ENCODE measurements at regions not wholly inside any gene's neighbourhood (a gene's known extent, or its start where the extent isn't known, plus 50 kb on each side); places are given as distances from the start of the nearest gene placed in this dataset.
A peak's percentile ranks its signal among the peaks of the same experiment; 100 is the strongest.

DNA sequence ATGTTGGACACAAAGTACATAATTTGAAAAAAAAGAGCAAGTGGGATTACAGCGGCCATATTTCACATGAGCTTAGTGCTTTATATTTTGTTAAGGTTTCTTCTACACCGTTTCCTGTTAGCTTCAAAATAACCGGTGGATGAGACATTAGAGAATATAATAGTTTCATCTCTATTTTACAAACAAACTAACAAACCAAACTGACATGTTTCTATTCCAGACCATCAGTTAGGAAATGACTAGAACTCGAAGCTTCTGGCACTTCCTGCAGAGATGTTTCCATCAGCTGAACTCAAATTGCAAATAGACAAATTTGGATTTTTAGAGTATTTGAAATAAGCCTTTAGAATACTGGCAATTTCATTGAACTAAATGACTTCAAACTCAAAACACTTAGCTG, 86.5 kb downstream of the MTRR start:
- DNase-seq: no peak

GRCh38 chr5:7957329-7957728, 88.4 kb downstream of the MTRR start:
- DNase-seq: no peak

DNA sequence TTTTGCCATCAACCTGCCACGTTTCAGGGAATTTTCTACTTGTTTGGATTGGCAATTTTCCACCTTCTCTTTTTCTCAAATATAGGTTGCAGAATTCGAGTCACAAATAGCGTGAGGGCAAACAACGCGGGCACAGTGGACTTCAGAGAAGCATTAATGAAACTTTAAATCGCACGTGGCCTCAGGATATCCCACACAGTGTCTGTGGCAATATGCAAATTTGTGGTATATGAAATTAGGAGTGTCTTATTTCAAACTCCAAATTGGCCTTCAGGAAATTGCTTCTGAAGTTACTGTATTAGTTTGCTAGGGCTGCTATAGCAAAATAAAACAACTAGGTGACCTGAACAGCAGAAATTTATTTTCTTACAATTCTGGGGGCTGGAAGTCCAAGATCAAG, 91.2 kb downstream of the MTRR start:
- DNase-seq: no peak

DNA sequence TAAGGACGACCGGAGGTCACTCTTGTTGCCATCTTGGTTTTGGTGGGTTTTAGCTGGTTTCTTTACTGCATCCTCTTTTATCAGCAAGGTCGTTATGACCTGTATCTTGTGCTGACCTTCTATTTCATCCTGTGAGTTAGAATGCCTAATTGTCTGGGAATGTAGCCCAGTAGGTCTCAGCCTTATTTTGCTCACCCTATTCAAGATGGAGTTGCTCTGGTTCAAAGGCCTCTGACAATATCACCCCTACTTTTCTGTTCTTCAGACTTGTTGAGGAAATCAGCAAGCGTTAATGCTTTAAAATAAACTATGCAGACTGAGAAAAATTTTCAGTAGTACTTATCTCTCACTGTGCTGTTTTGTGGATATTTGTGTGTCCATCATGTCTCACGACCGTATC, 92.6 kb downstream of the MTRR start:
- no peak for DNase-seq

DNA sequence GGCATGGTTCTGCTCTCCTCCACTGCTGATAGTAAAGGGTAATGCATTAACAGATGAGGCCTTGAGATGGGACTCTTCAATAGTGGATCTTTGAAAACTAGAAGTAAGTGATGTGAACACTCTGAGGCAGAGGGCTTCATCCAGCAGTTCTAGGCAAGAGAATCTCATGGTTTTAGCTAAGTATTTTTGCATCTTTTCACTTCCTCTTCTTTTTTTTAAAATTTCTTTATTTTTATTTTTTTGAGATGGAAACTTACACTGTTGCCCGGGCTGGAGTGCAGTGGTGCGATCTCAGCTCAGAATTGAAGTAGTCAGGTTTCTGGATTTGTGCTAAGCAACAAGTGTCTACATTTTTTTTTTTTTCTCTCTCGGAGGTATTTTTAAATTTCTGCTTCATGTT, 101.9 kb downstream of the MTRR start:
- DNase-seq: no peak

DNA sequence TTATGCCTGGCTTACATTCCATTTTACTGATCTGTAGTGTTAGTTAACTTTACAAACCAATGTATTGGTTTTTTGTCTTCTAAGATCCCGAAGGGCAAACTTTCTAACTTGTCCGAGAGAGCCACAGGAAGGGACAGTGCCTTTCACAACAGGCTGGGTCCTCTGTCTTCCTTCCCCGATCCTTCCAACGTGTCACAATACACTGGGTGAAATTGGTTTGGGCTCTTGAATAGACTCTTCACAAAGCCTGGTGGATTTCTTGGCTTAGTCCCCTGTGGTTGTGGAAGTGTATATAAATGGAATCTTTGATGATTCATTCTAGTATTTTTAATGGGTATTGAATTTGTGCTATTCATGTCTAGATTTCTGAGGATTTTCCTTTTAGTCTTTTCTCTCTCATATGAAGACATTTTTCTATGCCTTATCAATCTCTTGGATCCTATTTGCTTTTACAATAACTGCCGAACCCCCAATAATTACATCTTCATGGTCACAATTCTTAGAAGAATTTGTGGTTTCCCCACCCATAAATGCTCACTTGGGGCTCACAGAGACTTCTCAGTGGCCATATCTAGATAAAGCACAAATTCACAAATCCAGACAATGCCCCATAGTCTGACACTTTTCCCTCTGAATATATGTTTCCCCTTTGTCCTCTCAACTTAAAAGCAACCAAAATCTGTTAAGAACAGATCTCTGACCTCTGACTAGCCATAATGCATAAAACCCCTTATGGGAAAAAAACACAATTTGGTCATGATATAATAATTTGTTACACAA, 107.7 kb downstream of the MTRR start:
- DNase-seq: peak; percentile 3

GRCh38 chr5:7978114-7978513, 109.2 kb downstream of the MTRR start:
- DNase-seq: no peak

DNA sequence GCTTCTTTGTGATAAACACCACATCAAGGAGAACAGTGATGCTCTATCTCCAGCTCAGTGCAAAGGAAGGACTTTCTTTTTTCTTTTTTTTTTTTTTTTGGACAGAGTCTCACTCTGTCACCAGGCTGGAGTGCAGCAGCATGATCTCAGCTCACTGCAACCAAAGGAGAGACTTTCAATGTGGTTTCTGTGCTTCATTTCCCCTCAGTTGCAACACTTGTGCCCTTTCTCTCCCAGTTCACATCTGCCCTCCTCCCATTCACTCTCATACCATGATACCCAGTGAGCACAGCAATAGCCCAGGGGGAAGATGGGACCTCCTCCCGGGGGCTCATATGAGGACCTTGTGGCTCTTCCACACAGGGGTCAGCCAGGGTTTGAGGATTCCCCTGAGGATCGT, 110.0 kb downstream of the MTRR start:
- no peak for DNase-seq

DNA sequence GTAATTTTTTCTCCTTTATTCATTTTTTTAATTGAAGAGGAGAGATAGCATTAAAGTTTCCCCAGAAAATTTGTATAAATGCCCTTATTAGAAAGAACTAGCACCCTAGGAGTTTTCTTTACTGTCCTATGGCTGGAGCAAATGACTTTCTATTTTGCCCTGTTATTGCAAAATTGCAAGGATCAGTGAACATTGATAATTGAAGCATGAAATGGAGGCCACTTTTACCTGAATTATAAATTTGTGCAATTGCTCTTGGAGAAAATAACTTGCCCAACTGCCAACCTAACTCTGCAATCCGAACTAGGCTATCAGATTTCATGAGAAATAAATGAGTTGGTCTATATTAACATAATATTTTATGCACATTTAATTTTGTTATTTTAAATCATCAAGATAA, 111.9 kb downstream of the MTRR start:
- no peak for DNase-seq

DNA sequence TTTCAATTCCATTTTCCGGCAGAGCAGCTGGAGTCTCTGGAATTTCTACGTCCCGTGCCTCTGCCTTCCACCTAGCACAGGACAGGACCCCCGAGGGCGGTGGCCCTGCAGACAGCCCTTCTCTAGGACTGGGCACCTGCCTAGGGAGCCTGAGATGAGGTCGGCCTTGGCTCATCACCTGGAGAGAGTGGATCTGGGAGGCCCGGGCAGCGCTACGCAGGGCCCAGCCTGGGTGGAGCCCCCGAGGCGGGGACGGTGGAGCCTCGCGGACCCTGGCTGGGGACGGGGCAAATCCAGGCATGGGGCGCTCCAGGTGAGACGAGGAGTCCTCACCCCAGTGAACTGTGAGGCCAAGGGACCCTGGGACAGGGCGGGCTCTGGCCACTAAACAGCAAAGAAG, 114.5 kb downstream of the MTRR start:
- no peak for DNase-seq

DNA sequence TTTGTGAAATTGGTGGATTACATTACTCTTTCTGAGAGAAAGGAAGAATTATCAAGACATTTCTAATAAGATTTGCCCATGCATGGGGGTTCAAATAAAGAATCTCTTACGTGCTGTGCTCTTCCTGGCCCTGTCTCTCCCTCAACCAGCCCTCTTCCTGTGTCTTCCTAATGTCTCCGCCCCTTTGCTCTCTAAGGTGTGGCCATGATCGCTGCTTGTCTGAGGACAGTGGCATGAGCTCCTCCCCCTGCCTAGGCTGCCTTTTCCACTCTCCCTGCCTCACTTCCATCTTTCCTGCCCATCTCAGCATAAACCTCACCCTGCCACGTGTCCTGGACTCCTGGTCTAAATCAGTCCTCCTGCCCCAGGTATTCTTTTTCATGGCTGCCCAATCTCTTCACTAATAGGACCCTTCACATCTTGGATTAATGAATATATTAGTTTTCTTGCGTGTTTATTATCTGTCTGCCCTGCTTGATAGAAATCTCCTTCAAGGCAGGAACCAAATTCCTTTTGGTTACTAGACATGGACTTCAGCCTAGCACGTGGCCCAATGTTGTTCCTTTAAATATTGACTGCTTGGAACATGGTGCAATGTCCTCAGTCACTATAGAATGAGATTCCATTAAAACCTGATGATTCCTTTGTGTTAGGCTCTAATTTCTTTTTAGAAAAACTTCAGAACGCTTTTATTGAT, 122.3 kb downstream of the MTRR start:
- no peak for DNase-seq

DNA sequence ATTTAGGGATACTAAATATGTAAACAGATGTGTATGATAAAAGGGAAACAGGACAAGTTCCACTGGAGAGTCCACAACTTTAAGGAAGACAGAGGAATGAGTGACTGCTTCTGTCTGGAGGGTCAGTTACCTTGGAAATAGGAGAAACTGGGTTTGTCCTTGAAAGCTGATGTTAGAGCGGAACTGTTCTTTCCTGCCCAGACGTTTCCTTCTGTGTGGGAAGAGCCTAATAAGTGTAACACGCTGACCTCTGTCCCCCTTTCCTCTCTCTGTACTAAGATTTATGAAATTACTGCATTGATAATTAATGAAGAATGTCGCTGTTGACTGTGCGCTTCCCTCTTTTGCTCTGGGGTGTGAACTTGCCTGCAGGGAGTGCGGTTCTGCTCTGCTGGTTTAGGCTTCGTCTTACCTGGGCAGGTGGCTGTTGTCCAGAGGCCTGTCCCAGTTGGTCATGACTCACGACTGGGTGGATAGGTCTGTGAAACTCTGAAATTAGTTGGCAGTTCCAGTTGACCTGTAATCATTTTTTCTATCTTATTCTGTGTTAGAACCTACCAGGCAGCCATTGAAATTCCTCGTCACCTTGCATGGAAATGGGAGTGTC, 126.8 kb downstream of the MTRR start:
- no peak for DNase-seq

GRCh38 chr5:8005416-8005815, 136.5 kb downstream of the MTRR start:
- no peak for DNase-seq

- no peak for DNase-seq
These were observed 143.4 kb downstream of the MTRR start for GRCh38 chr5:8012131-8012977.

DNA sequence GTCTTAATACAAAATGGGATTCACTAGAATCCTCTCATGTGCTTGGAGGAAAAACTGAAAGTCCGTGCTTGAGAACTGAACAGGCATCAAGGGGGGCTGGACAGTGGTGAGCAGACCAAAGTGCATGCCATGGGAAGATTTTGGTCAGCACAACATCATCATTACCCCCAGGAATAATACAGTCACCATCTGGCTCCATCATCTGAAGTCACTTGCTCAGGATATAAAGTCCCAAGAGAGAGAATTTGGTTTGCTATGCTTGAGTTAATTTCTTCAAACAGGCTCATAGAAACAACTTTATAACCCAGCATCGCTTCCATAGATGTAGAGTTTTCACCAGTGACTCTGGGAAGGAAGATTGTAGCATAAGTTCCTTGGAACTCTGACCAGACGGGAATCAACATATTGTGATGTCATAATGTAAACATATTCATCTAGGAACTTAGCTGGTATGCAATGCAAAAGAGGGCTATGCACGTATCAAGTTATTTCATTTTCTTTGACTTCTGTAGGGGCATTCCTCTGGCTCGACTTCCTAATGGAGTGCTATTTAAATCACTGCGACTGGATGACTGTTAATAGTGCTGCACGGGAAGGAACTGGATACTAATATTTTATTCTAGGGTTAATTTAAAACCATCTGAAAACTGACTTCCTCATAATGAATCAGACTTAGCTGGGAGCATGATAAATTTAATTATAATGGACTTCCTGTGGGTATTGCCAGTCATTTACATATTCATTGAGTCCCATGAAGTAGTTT, 145.2 kb downstream of the MTRR start:
- peak; percentile 46 for DNase-seq

GRCh38 chr5:8019719-8020218, 150.8 kb downstream of the MTRR start:
- no peak for DNase-seq

DNA sequence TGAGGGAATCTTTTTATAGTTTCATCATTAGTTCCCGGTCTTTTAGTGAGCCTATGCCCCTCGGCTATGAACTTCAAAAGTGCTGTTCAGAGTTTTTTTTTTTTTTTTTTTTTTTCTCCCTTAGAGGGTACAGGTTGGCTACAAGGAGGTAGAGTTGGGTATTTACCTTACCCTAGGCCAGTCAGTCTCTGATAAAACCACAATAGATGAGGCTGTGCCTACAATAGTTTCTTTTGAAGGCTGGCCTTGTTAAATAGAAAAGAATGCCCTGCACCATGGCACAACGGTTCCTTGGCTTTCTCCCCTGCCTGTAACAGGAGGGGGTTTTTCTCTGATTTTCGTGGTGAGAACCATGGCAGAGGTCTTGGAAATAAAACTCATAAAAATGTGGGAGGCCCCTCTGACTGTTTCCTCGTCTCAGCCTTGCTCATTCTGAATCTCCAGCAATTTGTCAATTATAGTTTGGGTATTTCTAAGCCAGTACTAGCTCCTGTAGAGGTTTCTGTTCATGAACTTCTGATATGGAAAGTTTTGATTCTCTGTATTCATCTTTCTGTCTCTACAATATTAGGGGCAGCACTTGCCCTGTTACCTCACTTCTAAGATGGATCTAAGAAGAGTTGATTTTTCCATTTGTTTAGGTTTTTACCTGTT, 152.0 kb downstream of the MTRR start:
- no peak for DNase-seq

- DNase-seq: no peak
These were observed 159.3 kb downstream of the MTRR start for GRCh38 chr5:8028243-8028642.

- DNase-seq: no peak
These were observed 164.3 kb downstream of the MTRR start for GRCh38 chr5:8033261-8033660.

DNA sequence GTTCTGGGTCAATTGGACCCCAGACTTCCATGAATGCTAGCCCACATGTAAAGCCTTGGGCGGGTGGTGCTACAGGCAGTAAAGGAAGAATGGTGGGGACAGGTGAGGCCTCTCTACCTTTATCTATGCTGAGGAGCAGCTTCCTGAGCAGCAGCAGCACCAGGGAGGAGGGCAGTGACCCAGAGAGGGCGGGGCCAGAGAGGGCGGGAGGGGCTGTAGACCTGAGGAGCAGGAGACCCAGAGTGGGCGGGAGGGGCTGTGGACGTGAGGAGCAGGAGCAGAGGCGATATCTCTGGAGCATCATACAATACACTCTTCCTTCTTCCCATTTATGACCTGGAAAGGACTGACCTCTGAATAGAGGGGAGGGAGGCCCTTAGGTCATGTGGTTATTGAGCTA, 165.9 kb downstream of the MTRR start:
- no peak for DNase-seq

- no peak for DNase-seq
These were observed 180.0 kb downstream of the MTRR start for GRCh38 chr5:8048920-8049319.
